NCI-H146 treated with DMSO at 0.1 percent for 48 hours (cell line): ENCODE measurements at regions not wholly inside any gene's neighbourhood (a gene's known extent, or its start where the extent isn't known, plus 50 kb on each side); places are given as distances from the start of the nearest gene placed in this dataset.

Source experiments
- DNase-seq: peaks from one replicate; lab custom pipeline; 2025; ENCODE audit not compliant: unreplicated experiment; lab: John Stamatoyannopoulos, UW

DNA sequence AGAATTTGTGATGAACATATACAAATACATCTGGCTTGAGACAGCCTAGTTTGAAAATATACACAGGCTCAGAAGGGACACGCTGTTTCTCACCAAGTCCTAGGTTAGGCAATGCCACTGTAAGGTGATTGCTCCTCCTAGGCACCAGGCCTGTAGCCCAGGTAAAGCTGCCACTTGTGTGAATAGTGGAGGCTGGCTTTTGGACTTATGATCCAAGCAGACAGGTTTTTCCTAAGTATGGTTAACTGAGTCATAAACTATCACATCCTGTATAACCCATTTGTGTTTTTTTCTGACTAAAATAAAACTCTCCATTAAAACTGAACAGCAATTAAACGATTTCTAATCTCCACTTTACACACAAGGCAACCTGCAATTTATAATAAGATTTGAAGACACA is 81.0 kb downstream of the SEMA4F start:
- DNase-seq: no peak

DNA sequence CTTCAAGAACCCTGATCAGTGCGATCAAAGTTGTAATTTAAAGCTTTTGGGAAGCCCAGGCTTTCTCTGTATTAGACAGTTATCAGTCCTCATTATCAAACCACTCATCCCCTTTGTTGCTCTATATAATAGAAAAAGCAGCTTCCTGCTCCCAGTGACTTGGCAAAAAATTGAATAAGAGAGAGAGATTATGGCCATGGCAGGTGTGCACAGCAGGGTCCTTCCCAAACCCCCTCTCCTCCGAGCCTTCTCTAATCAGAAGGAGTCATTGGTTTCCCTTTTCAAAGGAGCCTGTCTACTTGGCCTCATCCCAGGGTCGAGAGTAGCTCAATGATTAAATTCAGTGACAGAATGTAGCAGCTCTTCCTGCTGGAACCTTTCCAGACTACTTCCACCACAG is 81.5 kb downstream of the SEMA4F start:
- DNase-seq: peak; percentile 94

DNA sequence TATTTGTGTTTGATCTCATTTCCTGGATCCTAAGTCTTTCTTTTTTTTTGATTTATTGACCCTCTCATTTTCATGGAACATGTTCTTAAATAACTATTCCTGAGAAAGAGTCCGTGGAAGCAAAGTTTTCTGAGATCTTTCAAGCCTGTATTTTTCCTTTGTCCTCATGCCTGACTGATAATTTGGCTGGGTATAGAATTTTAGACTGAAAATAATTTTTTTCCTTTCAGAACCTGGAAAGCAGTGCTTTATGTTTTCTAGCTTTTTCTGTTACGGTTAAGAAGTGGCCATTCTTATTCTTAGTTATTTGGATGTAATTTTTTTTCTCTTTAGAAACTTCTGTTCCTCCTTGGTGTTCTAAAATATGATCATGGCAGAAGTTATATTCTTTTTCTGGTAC is 82.5 kb downstream of the SEMA4F start:
- DNase-seq: no peak

DNA sequence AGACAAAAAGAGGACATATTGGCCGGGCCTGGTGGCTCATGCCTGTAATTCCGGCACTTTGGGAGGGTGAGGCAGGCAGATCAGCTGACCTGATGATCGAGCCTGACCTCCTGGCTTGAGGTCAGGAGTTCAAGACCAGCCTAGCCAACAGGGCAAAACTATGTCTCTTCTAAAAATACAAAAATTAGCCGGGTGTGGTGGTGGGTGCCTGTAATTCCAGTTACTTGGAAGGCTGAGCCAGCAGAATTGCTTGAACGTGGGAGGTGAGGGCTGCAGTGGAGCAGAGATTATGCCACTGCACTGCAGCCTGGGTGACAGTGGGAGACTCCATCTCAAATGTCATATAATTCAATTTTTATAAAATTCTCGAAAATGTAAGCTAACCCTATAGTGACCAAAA is 84.5 kb downstream of the SEMA4F start:
- DNase-seq: no peak

DNA sequence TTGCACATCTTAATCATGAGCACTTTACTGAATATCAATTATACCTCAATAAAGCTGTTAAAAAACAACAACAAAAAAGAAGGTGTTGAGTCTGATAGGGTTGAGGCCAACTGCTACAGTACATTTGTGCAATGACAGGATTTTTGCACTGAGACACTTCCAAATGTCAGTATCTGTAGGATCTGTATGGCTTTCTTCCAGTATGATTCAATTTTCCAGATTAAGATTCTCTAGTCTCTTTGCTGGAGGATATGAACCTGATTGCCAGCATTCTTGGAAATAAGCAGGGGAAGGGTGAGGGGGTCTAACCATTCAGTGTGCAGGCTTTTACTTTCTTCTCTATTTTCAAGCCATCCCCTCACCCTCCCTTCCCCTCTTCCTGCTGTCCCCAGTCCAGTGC is 85.1 kb downstream of the SEMA4F start:
- no peak for DNase-seq

DNA sequence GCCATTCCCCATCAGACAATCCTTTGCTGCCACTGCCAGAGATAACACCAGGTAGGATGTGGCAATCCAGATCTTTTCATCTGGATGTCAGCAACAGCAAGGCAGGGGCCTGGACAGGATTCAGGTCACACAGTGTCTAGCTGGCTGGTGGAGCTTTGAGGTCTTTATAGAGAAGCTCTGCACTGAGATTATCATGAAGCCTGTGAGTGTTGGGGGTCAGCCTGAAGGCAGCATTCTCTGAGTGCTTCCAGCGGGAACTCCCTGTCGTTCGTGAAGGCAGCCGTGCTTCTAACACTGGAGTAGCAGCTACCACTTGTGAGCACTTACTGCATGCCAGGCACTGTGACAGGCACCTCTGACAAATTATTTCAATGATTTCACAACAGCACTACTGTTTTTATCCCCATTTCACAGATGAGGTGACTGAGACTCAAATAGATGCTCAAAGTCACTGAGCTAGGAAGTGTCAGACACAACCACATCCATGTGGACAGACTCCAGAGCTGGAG is 85.7 kb downstream of the SEMA4F start:
- no peak for DNase-seq

DNA sequence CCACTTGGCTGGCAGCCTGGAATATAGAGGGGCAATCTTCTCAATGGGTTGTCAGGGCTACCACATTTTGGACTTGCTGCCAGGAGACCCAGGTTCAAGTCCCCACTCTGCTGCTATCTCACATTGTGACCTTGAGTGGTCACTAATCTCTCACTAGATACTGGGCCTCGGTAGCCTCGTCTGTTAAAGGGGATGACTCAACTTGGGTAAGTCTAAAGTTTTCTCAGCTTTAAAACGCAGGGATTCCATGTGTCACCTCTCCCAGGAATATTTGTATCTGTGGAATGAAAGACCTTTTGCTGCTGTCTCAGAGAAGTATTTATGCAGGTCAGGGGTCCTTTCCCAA is 86.3 kb downstream of the SEMA4F start:
- no peak for DNase-seq

DNA sequence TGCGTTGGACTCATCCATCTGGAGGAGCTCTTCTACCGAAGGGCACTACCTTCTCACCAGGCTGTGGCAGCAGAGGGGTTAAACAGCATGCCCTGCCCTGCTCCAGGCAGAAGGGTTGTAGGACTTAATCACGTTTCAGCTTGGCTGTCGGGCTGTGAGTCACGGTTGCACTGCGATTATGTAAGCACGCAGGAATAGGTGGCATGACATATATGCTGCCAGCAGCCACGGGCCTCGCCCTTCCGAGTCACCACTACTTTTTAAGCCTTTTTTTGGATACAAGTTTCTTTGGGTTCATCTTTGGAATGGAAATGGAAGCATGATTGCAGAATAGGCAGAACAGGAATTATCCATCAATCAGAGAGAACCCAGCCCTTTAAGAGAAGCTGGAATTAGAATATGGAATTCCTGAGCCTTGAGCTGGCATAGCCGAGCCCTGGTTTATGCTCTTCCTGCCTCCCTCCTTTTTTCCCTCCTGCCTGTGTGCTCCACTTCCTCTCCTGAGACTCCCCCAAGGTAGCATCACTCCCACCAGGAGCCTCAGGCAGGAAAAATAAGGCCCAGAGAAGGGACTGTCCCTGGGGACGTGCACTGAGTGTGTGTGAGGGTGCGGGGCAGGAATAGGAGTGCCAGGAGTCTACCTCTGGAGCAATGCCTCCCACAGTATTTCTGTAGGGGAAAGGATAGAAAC is 86.8 kb downstream of the SEMA4F start:
- no peak for DNase-seq

DNA sequence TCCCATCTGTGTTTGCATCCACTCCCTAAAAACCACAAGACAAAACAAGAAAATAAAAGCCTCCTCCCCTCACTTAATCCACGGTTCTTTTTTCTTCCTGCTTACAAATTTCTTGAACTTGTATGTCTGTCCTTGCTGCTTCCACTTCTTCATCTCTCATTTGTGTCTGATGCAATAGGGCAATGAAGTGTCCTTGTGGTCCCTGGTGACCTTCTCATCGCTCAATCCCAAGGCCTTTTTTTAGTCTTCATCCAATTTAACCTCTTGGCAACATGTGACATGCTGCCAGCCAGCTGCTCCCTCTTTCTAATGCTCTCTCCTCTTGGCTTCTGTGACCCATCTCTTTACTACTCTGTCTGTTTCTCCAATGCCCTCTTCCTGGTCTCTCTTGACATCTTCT is 87.6 kb downstream of the SEMA4F start:
- no peak for DNase-seq

DNA sequence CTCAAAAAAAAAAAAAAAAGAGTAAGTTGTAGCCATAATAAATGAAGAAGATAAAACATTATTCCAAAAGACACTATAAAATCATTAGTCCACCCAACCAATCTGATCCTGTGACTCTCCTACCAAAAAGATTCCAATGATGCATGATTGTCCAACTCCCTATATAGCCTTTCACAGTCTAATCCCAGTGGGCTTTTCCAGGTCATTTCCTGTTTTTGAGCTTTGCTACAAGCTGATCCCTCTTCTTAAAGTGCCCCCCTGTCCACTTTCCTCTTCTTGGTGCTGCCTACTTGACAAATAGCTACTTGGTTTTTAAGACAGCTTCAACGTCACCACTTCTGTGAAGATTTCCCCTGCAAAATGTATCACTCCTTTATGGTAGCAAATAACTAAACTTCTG is 88.4 kb downstream of the SEMA4F start:
- no peak for DNase-seq

DNA sequence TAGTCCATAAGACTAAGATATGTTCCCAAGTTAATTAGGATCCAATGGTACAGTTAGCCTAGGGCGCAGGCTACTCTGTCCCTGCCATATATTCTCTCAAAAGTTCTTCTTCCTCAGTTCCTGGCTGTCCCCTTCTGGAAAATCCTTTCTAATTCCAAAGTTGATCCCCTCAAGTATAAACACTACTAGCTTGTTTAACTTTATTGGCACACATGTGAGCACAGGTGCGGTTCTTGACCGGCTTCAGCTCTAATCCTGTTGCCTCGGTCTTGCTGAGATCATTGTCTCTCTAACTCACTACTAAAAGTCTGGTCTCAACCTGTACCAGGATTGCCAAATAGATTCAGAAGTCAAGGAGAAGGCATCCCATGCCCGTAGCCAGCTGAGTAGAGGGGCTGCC is 89.0 kb downstream of the SEMA4F start:
- DNase-seq: no peak

DNA sequence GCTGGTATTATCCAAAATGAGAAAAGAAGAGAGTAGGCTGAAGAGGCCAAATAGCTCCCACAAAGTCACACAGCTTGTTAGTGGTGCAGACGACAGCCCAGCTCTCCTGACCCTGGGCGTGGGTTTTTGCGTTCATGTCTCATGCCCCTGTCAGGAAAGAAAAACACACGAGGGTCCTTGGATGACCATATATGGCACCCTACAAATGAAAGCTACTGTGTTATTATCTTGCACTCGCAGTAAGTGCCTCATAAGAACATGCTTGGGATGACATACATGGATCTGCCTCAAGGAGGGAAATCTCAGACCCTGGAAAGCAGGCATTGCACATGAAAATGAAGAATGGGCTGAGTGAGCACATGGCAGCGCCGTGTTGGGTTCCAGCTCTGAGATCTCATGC is 89.7 kb downstream of the SEMA4F start:
- DNase-seq: no peak

DNA sequence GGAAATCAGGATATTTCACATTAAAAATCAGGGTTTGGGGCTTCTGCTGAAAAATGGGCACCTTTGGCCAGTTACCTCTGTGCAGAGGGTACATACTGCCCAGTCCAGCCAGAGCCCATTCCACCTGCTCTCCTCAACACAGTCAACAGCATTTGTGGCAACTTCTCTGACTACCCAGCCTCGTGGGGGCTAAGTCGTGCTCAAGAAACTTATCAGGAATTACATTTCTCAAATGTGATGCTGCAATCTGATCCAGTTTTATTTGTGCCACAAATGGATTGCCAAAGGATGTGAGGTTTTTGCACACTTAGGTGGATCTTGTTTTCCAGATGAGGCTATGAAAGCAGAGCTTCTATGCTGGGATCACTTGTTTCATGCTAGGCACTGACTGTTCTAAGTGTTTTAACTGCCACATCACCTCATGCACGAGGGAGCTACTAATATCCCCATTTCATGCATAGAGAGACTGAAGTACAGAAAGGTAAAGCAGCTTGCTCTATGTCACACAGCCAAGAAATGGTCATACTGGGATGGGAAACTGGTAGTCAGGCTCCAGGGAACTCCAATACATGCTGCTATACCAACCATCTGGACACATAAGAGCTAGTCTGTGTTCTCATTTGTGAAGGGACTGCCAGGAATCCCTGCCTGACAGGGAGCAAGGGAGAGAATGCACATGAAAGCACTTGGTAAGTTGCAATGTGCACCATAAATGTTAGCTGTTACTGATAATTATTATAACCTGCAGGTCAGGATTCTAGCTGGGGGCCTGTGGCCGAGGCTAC is 89.0 kb upstream of the HK2 start:
- no peak for DNase-seq

DNA sequence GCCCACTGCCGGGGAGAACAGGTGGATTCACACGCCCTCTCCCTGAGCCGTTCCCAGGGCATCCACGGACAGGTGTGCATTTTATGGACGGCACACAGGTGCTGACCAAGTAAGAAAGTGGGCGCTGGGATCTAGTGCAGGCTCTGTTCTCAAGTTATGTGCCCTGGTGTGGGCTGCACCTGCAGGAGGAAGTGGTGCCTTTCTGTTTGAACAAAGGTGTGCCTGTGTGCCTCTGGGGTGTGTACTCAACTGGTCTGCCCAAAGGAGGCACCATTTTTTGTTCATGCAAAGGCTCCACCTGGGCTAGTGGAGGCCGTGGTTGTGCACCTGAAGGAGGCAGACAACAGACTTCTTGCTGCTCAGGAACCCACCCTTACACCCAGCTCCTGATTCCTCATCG is 88.2 kb upstream of the HK2 start:
- peak; percentile 41 for DNase-seq

DNA sequence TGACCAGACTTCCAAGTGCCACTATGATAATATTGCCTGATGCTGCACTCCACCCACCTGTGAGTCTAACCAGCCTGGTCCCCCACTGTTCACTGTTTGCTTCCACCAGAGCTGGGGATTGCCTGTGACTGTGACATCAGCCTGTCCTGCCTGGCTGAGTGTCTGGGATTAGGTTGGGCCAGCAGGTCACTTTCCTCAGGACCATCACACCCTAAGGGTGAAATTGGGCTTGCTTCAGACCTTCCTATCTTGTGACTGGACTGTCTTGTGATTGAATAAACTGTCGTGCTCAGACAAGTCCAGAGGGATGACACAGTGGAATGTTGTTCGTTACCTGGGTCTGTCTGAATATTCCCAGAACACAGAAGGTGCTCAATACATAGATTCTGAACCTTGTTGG is 87.4 kb upstream of the HK2 start:
- DNase-seq: peak; percentile 65

DNA sequence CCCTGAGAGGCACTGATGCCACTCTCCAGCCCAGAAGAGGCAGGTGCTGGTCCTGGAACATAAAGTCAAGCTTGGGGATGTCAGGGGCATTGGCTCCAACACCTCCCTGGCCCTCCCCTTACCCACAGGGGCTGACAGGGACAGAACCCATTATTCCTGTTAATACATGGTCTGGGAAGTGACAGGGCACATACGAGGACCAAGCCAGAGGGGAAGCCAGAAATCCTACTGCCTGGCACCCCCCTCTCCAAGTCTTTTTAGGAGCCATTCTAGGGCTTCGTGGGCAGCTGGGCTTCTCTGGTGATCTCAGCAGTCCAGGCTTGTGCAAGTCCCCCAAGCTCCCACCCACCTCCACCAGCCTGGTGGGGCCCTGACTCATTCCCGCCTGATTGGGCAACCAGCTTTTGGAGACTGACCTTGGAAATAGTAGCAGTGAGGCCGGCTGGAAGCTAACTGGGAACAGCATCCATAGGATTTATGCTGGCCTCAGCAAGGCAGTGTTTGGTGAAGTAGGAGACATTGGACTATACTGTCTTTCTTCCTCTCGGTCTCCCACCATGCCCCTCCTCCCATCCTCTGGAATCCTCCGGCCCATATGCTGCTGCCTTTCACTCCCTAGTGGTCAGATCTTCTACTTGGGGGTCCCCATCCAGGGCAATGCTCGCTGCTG is 86.4 kb upstream of the HK2 start:
- no peak for DNase-seq

DNA sequence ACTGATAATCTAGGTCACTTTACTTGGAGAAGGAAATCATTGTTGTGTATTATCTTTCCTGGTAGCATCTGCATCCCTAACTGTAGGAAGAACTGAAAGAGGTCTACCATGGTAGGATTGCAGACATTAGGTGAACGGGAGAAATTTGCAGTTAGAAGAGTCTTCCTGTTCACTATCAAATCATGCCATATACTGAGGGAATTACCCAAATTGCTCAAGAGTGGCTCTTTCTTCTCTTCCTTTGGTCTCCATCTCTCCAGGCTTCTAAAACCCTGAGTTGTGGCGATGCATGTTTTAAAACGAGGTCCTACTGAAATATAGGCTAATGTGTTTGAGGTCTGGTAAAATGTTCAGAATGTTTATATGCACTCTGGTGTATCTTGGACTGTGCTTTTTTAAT is 85.3 kb upstream of the HK2 start:
- no peak for DNase-seq

DNA sequence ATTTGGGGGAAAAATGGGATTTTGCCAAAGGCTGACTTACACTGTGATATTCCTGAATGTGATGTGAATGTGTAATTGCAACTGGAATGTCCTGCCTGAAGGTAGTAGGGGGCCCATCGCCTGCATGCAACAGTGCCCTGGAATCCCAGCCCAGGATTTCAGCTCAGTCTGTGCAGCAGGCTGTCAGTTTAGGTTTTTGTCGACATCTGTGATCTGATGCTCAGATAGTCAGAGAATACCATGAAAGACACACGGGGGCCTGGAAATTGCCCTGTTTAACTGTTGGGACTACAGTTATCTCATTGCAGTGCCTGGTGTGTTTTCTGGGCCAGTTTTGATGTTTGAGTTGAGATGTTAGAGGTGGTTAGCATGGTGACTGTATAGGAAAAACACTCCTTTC is 84.5 kb upstream of the HK2 start:
- no peak for DNase-seq

DNA sequence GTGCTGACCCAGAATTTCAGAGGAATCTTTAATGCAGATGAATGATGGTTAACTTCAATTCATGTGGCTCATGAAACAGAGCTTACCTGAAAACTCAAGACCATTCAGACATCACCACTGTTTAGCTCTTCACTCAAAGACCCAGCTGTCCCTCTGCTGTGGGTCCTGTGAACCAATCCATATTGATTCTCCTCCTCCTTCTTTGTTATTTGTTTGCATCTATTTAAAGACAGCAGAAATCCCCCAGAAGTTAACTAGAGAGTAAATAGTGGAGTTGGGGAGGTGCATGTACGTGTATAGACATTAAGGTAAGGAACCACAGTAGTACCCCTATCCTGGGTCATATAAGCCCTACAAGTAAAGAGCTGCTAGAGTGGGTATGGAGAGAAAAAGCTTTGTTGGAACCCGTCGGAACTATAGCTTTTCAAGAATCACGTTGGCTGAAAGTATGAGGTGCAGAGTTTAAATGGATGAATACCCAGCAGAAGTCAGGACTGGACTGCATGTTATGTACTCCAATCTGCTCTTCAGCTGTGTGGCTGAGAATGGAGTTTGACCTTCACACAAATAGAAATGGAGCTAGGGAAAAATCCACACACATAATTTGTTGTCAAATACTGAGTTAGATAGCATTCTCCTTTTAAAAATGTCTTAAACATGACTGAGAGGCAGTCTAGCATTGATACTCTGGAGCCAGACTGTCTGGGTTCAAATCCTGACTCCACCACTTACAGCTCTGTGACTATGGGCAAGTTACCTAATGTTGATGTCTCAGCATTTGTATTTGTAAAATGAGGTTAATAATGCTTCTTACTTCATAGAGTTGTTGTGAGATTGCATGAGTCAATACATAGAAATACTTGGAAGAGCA is 81.7 kb upstream of the HK2 start:
- DNase-seq: no peak

DNA sequence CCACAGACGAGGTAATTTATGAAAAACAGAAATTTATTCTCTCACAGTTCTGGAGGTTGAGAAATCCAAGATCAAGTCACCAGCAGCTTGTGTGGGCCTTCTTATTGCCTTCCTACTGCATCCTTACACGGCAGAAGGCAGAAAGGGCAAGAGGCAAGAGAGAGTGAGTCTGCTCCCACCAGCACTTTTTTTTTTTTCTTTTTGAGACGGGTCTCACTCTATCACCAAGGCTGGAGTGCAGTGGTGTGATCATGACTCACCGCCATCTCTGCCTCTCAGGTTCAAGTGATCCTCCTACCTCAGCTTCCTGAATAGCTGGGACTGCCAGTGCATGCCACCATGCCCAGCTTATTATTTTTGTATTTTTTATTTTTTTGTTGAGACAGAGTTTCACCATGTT is 78.5 kb upstream of the HK2 start:
- no peak for DNase-seq

DNA sequence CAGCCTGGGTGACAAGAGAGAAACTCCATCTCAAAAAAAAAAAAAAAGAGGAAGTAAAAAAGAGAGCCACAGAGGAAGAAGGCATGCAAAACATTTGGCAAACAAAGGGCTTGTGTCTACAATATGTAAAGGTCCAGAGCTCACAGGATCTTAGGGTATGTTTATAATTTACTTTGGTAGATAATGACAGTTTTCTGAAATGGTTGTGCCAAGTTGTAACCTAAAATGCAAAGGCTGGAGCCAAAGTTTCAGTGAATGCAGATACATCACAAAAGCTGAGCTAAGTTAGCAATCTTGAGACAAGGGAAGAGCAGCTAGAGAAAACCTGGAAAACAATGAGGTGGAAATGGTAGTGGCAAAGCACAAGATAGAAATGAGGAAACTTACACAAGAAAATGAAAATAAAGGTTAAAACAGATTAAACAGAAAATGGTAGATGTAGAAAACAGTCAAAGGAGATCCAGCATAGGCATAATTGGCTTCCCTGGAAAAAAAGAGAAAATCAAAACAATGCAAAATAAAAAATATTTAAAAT is 77.5 kb upstream of the HK2 start:
- DNase-seq: no peak
